GM19099 (cell line): ENCODE measurements at regions not wholly inside any gene's neighbourhood (a gene's known extent, or its start where the extent isn't known, plus 50 kb on each side); places are given as distances from the start of the nearest gene placed in this dataset.

Experiments
- POLR2A ChIP-seq: IDR thresholded peaks from 3 replicates; pipeline ENCODE4 v1.6.1; 2011; ENCODE audit warnings: low read depth; ENCODE audit not compliant: insufficient read length; ENCODE audit errors: extremely low read depth

- no peak for TF ChIP-seq POLR2A
Observed at GRCh38 chr1:181185461-181185860, 97.0 kb downstream of the IER5 start.

GRCh38 chr1:181187337-181188126, 99.0 kb downstream of the IER5 start:
- TF ChIP-seq POLR2A = no peak

- TF ChIP-seq POLR2A = no peak
Observed at GRCh38 chr1:181189245-181189644, 100.7 kb downstream of the IER5 start.

DNA sequence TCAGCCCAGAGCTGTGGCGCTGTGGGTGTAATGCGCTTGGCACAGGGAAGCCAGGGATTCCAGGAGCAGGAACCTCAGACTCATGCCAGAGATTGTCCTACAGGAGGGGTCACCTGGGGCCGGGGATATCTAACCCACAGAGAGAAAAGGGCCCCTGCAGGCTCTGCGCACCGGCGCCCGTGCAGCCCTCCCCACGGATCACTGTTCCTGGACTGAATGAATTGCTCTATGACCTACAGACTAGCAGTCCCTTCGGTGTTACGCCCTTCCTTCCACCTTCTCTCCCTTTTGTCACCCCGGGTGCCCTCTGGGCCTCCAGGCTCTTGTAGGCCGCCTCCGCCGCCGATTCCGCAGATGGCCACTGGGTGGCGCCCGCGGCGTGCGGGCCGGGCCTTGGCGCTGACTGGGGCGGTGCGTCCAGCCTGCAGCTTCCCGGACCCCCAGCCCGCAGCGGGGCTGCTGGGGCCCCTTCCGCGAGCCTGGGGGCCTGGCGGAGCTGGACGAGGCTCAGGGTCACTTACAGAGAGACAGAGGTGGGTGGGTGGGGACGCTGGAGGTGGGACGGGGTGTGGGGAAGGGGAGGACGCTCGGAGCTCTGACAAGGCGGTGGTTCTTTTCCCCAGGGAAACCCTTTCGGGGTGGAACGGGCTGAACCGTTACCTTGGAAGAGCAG, 101.3 kb downstream of the IER5 start:
- no peak for TF ChIP-seq POLR2A

- TF ChIP-seq POLR2A = no peak
Observed at GRCh38 chr1:181190364-181191035, 102.0 kb downstream of the IER5 start.

DNA sequence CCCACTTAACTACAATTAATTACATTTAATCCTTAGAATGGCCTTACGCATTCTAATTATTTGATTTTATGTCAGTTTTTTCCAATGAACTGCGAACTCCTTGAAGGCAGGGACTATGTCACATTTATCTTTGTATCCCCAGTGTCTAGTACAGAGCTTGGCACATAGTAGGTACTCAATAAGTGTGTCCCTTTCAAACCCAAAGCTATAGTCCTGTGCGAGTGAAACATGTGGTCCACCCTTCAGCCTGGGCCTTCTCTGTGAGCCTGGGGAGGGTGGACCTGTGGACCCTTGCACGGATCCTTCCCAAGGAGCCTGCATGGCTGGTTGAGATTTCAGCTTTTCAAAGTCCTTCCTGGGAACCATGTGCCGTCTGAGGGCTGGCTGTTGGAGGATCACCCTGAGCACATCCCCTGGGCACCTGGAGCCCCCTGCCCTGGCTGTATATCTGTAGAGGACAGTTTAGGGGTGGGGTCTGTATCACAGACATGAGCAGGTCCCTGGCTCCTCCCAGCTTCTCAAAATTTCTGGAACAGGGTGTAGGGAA, 103.1 kb downstream of the IER5 start:
- no peak for TF ChIP-seq POLR2A

DNA sequence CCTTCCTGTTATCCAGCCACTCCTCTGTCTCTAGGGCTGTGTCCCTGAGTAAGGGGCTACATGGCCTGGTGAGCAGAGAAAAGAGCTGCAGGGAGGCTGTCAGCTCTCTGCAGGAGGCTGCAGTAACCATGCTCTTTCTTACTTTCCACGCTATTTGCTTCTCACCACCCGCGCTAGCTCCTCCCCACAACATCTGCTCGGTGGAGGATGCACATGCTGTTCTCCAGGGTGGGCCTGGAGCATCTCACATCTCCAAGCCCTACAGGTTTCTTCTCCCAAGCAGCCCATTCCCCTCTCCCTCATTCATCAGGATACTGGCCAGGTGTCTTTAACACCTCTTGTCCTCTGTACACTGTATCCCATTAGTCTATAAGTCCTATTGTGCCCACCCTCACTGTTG, 103.8 kb downstream of the IER5 start:
- no peak for TF ChIP-seq POLR2A

GRCh38 chr1:181202986-181203555, 114.6 kb downstream of the IER5 start:
- TF ChIP-seq POLR2A = no peak

GRCh38 chr1:181204530-181204929, 116.0 kb downstream of the IER5 start:
- TF ChIP-seq POLR2A = no peak

DNA sequence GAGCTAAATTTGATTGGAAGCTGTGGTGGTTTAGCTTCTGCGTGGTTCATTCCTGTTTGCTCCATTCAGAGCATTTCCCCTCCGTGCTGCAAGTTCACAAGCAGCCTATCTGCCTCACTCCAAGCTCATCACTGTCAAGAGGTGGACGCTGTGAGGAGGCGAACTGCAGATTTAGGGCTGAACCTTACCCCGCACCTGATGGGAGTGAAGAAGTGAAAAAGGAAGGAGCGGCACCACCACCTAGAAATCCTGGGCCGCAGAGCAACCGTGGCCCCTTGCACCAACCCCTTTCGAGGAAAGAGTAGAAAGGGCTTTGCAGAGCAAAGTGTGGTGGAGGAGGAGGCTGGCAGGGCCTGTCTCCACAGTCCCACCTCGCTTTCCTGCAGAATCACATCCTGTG, 117.4 kb downstream of the IER5 start:
- TF ChIP-seq POLR2A = no peak

DNA sequence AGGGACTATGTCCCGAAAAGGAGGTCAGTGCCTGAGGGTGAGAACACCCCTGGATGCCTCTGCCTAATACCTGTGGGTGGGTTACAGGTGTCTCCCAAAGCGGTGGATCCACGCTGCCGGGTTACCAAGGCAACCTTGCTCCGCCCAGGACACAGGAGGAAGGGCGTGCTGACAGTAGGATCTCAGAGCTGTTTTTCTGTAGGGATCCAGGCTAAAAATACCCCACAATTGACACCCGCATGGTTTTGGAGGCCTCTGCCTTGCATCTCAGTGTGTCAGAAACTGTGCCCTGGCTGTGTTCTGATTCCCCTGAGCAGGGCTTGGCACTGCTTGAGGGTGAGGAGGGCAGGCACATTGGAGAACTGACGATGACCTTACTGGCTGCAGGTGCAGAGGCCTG, 118.0 kb downstream of the IER5 start:
- no peak for TF ChIP-seq POLR2A

DNA sequence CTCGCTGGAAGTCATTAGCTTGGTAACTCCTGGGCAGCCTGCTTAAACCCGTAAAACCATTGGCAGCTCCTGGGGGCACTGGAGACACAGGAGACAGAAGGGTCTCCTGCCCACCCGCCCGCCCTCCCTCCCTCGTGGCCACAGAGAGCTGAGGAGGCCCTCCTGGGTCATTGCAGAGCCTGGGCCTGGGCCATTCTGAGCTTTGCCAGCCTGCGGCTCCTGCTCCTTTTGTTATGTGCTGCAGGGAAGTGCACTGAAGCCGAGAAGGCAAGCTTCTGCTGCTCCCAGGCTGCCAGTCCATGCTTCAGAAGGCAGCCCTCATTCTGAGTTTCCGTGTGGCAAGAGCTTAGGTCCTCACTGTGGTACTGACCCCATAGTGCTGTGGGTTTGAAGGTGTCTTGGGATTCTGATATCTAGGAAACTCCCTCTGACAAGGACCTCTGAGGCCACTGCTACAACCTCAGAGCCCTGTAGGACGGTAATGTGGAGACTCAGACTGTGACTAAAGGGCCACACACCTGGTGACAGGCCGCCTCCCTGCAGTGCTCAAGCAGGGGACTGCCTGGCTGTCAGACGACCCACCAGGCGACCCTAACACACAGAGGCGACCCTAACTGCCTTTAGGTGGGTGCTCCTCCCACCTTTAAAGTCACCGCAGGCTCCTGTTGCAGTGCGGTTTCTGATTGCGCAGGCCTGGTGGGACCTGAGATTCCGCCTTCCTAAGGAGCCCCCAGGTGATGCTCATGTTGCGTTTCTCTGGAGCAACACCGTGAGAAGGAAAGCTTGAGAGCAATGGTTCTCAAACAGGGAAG, 118.7 kb downstream of the IER5 start:
- no peak for TF ChIP-seq POLR2A

DNA sequence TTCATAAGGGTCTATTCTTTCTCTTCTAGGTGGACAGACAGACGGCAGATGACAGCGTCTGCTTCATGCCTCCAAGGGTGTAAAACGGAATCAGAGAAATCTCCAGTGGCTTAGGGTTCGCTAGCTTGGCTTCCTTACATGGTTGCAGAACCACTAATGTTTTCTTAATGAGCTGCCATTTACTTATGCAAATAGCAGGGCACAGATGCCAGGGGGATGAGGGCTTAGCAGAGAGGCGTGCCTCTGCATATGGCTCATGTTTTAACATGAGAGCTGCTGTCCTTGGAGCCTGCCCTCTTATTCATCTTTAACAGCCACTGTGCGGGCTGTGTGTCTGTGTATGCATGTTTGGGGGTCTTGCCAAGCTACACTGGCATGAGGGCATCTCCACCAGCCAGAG, 119.6 kb downstream of the IER5 start:
- no peak for TF ChIP-seq POLR2A

- no peak for TF ChIP-seq POLR2A
Observed at GRCh38 chr1:181208967-181209366, 120.5 kb downstream of the IER5 start.

- TF ChIP-seq POLR2A = no peak
Observed at GRCh38 chr1:181213056-181213455, 124.6 kb downstream of the IER5 start.

DNA sequence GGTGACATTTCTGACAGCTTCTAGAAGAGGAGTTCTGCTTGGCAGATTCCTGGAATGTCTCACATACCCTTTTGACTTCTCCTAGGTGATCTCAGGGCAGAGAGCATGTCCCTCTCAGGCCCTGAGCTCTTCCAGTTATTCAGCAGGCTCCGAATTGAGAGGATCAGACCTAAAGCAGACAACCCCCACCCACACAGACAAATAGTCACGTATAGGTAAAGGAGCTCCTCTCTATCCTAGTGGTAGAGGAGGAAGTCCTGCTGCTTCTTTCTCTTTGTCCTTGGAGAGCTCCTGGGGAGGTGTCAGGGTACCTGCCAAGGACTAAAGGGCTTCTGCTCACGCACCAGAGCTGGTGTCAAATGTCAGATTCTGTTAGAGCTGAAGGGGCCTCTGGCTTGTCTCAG, 128.1 kb downstream of the IER5 start:
- no peak for TF ChIP-seq POLR2A
